Erythroblast (primary cell): ENCODE measurements at regions not wholly inside any gene's neighbourhood (a gene's known extent, or its start where the extent isn't known, plus 50 kb on each side); places are given as distances from the start of the nearest gene placed in this dataset.

ENCODE experiments used
- GATA1 ChIP-seq: IDR thresholded peaks from 2 replicates; pipeline ENCODE4 v1.6.1; 2011; ENCODE audit warnings: low read depth, mild to moderate bottlenecking, control low read depth, low read length, moderate library complexity
- POLR2A ChIP-seq: IDR thresholded peaks from 2 replicates; pipeline ENCODE4 v1.6.1; 2011; ENCODE audit warnings: mild to moderate bottlenecking, low read length

- TF ChIP-seq POLR2A (no peak), GATA1 (no peak)
Measured at GRCh38 chr3:127106053-127106452, 86.9 kb upstream of the PRR23E start.
